ENCODE measurements at regions not wholly inside any gene's neighbourhood (a gene's known extent, or its start where the extent isn't known, plus 50 kb on each side); places are given as distances from the start of the nearest gene placed in this dataset.

DNA sequence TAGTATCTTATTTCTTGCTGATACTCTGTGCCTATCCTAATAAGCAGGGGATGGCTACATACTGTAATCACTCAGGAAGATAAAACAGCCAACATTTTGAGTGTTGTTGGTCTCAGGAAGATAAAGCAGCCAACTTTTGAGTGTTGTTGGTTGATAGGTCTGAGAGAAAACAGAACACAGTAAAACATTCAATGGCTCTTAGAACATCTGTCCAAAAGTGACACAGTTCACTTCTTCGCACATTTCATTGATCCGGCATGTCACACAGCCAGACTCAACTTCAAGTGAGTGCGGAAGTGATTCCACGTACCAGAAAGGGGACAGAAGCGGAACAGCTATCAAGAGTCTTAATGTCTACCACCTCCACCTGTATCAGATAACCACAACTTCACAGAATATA, 87.3 kb upstream of the DMD start:
- TF ChIP-seq, protein P1, sequence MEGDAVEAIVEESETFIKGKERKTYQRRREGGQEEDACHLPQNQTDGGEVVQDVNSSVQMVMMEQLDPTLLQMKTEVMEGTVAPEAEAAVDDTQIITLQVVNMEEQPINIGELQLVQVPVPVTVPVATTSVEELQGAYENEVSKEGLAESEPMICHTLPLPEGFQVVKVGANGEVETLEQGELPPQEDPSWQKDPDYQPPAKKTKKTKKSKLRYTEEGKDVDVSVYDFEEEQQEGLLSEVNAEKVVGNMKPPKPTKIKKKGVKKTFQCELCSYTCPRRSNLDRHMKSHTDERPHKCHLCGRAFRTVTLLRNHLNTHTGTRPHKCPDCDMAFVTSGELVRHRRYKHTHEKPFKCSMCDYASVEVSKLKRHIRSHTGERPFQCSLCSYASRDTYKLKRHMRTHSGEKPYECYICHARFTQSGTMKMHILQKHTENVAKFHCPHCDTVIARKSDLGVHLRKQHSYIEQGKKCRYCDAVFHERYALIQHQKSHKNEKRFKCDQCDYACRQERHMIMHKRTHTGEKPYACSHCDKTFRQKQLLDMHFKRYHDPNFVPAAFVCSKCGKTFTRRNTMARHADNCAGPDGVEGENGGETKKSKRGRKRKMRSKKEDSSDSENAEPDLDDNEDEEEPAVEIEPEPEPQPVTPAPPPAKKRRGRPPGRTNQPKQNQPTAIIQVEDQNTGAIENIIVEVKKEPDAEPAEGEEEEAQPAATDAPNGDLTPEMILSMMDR (conservative IDR thresholded peaks at IDR 0.05): no peak
- no peak overlapping the region for H3K27ac ChIP-seq

DNA sequence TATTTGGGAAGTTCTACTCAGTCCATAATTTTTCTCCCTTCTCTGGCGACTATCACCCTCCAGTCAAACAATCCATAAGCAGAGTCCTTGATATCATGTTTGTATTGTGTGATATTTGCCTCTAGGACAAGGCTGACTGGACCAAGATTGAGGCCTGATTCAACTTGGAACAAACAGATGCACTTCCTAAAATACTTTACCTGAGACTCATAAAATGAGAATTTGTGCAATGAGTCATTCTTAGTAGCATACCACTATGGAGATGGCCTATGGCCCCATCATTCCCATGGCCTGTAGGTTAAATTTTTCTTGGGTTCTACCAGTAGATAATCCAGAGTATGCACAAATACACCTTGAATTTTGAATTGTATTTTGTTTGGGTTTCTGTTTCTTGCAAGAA, 74.2 kb upstream of the DMD start:
- TF ChIP-seq, protein P1 (conservative IDR thresholded peaks at IDR 0.05): no peak
- no peak overlapping the region for H3K27ac ChIP-seq

DNA sequence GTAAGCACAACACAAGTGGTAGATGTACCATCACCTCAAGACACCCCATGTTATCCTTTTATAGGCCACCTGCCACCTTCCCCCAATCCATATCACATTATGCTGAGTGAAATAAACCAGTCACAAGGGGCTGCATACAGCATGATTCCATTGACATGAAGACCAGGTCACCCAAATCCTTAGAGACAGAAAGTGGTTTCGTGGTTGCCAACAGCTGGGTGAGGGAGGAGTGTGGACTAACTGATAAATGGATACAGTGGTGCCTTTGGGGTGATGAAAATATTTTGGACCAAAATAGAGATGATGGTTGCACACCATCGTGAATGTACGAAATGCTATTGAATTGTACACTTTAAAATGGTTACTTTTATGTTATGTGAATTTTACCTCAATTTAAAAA, 65.7 kb upstream of the DMD start:
- no peak overlapping the region for H3K27ac ChIP-seq
- TF ChIP-seq, protein P1 (conservative IDR thresholded peaks at IDR 0.05): no peak

DNA sequence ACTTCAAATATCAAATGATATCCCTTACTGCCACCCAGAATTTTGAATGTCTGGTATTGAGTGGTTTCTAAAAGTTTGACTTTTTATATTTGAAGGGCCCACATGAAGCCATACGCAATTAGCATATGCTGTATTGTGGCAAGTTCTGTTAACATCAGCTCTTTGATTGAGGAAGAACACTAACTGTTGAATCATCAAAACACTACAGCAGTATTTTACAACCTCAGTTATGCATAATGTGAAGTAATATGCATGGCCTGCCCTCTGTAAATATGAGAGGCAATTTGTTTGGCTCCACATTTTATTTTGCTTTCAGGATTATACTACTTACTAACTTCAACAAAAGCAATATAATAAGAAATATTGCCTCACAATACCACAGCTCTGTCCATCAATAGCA, 62.2 kb upstream of the DMD start:
- H3K27ac ChIP-seq: no peak overlapping the region
- TF ChIP-seq, protein P1 (conservative IDR thresholded peaks at IDR 0.05): no peak

DNA sequence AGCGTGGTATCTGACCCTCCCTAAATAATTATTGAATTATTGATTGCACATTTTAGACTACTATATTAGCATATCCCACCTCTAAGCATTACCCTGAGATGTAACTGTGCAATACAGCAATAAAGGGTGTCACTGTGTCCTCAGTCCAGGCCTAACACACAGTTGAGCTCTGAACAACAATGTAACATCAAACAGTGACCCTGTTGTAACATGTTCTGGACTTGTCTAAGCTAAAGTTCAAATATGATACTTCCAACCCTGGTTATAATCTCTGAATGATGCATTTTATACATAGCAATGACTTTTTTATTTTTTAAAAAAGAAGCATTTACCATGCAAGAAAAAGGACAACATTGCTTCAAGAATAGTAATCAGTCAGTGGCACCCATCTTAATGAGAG, 61.6 kb upstream of the DMD start:
- TF ChIP-seq, protein P1 (conservative IDR thresholded peaks at IDR 0.05): no peak
- H3K27ac ChIP-seq: no peak overlapping the region
